ENCODE measurements at regions not wholly inside any gene's neighbourhood (a gene's known extent, or its start where the extent isn't known, plus 50 kb on each side); places are given as distances from the start of the nearest gene placed in this dataset.

DNA sequence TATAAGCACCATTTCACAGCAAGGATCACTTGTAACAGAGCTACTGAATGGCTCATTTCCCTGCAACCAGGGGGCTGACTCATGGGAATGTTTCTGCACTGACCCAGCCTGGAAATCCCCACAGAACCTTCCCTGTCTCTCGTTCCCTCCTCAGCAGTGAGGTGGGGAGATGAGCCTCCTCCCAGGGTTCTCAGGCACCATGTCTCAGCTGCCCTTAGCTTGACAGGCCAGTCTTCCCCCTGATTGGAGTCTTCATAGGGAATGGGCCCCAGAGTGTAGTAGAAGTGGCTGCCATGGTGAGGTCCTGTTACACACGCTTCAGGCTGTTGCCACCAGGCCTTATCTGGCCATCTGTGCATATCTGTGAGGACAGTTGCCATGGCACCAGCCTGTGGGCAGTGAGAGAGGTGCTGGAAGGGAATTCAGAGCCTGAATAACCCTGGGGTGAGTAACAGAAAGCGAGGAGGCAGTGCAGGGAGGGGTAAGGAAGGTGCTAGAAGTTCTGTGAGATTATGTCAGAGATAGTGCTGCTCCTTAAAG lies 324.4 kb downstream of the ENC1 start:
- DNase-seq (ENCODE audit: low spot score) = peak; percentile 26

DNA sequence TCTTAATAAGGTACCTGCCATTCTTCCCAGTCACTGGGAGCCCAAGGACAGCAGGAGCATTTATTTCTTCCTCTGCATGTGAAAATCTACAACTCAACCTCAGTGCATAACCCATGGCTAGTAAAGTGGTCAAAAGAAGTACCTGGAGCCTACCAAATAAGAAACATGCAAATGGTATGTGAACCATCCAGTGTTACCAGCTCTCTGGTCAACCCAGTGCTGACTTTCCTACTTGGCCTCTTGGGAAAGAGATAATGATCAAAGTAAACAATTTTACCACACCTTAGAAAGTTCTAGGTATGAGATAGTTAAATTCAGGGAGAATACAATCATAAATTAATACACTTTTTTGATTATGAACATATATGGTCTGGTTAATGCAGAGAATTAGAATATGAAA lies 325.6 kb downstream of the ENC1 start:
- no peak for DNase-seq (ENCODE audit: low spot score)

DNA sequence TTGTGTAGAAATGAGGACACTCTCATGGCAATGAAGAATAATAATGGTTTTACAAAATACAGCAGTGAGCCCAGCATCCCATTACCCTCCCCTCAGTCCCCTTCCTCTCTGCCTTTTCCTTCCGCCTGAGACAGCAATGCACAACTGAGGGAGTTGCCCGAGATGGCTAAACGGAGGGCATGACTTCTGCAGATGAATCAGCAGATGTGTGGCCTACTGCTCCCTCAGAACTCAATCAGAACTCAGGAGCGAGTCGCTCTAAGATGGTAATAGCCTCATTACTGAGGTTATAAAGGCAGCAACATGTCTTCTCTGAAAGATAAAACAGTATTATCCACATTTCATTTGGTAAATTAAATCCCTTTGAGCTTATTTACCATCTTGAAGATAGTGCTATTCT lies 326.6 kb downstream of the ENC1 start:
- no peak for DNase-seq (ENCODE audit: low spot score)

DNA sequence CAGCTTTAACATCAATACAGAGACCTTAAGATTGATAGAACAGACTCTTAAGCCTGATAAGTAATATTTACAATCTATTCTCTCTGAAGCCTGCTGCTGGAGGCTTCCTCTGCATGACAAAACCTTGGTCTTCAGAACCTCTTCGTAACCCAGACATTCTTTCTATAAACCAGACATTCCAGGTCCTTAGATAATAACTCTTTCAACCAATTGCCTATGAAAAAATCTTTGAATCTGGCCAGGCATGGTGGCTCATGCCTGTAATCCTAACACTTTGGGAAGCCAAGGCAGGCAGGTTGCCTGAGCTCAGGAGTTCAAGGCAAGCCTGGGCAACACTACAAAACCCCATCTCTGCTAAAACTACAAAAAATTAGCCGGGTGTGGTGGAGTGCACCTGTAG lies 327.8 kb downstream of the ENC1 start:
- DNase-seq (ENCODE audit: low spot score) = no peak

DNA sequence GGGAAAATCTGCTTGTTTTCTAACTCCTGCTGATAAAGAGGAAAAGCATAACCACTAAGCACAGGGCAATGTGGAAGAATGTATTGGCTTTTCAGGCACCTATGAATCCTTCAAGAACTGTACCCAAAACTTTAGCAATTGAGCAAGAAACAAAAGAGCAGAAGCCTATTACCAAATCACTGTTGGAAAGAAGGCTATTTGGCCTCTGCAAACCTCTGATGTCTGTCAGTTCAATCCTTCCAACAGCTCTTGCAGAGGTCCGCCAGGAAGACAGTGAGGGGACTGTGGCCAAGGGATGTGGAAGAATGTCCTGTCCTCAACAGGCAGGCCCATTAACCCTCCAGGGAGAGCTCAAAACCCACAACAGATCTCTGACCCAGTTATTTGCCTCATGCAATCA lies 328.6 kb downstream of the ENC1 start:
- DNase-seq (ENCODE audit: low spot score) = no peak

DNA sequence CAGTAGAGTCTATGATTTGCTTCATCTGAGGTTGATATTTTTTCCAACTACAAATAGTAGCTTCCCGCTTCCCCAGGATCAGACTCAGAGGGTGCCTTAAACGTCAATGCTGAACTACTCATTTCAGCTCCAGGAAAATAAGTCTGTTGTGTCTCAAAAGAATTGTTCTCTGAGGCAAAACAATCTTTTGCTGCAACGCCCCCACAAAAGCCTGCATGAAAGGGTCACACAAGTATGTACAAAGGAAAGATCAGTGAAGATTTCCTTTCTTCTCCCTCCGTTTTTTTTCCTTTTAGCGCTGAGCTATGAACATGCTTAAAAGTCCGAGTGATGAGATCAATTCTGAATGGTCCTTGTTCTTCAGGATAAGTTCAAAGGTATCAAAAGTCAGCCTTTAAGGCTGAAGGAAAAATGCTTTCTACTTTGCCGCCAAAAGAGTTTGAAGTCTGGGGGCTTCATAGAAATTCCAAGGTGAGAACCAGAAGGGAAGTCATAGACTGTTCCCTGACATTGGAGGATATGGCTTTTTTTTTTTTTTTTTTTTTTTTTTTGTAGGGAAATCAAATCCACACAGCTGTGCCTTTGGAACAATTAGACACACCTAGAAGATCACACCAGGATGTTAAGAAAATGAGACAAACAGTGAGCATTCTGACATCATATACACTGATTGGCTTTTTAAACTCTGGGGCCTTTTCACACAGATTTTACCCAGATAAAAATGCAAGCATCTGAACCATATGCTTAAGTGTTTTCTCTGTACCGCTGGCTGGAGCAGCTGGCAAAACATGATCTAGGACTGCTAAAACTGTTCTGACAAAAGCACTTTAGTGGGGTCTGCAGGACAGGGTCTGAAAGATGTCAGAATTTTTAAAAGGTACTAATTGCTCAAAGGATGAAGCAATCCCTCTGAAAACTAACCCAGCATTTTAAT lies 329.3 kb downstream of the ENC1 start:
- DNase-seq (ENCODE audit: low spot score) = no peak

DNA sequence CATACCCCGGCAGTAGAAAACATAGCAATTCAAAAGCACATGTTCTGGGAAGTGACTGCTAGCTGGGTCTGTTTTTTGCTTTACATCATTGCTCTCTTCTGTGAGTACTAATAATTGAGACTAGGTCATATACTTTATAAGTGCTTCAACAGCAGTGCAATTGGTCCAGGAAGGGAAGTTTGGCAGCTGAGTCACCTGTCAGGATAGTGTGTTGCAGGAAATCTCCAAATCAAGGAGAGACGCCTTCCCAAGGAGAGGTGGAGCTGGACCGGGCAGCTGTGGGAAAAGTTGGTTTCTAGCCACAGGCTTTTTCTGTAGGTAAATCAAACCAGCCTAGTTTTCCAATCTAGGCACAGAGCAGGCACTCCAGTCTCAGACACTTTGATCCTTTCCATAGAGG lies 330.1 kb downstream of the ENC1 start:
- DNase-seq (ENCODE audit: low spot score) = no peak

DNA sequence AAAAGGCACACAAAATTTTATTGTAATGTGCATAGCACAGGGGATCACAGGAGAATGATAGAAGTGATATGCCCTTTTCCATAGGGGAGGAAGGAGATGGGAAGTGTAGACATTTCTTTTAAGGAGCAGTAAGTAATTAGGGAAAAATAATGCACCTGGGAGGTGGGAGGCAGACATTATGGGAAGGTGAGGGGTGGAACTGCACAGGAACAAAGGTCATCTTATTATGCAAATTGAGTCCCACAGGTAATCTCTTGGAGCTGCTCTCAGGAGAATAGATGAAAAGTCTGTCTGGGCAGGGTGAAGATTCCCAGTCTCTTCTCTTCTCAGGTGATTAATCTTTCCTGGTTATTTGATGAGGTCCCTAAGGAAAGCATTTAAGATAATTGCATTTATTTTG lies 331.5 kb downstream of the ENC1 start:
- DNase-seq (ENCODE audit: low spot score) = no peak

DNA sequence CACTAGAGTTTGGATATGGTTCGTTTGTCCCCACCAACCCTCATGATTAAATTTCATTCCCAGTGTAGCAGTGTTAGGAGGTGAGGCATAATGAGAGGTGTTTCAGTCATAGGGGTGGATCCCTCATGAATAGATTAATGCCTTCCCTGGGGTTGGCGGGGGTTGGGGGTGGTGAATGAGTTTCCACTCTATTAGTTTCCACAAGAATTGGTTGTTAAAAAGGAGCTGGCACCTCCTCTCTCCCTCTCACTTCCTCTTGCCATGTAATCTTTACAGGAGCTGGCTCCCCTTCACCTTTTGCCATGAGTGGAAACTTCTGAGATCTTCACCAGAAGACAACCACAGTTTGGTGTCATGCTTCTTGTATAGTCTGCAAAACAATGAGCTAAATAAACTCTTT lies 333.7 kb downstream of the ENC1 start:
- no peak for DNase-seq (ENCODE audit: low spot score)

DNA sequence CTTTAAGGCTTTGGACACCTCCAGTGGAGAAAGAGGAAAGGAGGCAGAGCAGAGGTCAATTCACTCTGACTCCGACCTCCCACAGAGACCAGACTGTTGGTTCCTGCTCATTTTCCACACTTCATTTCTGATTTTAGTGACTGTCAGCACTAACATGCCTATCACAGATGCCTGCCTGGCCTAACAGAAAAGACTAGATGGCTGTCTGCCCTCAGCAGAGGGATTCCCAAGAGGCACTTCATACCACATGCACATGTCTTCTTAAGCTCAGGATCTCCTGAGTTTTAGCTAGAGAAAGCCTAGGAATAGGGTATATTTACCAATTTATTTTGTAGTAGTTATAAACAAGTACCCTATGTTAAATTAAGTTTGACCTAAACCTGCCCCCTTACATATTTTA lies 336.0 kb downstream of the ENC1 start:
- no peak for DNase-seq (ENCODE audit: low spot score)

DNA sequence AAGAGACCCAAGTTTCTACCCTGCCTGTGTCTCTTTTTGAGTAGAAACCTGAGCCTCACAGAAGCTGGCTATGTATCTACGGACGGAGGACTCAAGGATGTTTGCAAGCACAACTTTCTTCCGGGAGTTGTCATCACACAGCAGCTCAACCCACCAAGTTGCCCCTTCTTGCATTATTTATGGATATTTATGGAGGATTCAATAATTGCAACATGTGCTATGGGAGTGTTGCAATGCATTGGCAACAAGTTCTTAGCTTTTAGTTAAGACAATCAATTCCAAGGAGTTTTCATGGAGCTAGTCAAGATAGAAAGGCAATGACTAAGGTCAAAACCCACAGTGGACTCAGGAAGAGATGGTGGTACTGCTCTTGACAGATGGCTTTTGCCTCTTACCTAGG lies 336.9 kb downstream of the ENC1 start:
- DNase-seq (ENCODE audit: low spot score) = no peak

DNA sequence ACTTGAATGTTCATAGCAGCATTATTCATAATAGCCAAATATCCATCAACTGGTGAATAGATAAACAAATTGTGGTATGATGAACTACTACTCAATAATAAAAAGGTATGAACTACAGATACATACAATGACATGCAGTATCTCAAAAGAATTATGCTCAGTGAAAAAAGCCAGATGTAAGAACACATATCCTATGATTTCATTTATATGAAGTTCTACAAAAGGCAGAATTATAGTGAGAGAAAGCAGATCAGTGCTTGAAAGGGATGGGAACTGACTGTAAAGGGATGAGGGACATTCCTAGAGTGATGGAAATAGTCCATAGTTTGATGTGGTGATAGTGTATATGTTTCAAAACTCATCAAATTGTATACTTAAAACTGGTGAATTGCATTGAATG lies 339.0 kb downstream of the ENC1 start:
- no peak for DNase-seq (ENCODE audit: low spot score)

DNA sequence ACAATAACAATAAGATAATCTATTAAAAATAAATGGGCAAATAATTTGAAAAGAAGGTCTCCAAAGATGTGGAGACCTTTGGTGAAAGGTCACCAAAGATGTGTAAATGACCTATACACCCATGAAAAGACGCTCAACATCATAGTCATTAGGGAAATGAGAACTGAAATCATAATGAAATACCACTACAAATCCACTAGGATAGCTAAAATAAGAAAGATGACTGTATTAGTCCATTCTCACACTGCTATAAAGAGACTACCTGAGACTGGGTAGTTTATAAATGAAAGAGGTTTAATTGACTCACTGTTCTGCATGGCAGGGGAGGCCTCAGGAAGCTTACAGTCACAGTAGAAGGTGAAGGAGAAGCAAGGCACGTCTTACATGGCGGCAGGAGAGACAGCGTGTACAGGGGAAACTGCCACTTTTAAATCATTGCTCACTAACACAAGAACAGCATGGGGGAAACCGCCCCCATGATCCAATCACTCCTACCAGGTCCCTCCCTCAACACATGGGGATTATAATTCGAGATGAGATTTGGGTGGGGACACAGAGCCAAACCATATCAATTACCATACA lies 339.6 kb downstream of the ENC1 start:
- DNase-seq (ENCODE audit: low spot score) = no peak

DNA sequence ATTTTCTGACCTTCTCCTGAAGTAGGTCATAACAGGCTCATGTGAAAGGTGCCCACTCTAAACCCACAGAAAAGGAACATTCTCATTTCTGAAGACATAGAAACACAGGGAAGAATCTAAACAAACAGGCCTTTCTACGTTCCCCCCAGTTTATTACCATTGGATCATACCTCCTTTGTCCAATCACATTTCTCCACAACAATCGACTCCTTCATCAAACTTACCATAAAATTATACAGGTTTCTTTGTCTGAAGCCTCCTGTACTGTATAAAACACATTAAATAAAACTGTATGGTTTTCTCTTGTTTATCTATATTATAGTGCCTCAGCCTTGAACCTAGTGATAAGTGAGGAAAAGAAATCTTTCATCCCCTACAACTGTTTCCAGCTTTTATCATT lies 340.7 kb downstream of the ENC1 start:
- DNase-seq (ENCODE audit: low spot score) = no peak

DNA sequence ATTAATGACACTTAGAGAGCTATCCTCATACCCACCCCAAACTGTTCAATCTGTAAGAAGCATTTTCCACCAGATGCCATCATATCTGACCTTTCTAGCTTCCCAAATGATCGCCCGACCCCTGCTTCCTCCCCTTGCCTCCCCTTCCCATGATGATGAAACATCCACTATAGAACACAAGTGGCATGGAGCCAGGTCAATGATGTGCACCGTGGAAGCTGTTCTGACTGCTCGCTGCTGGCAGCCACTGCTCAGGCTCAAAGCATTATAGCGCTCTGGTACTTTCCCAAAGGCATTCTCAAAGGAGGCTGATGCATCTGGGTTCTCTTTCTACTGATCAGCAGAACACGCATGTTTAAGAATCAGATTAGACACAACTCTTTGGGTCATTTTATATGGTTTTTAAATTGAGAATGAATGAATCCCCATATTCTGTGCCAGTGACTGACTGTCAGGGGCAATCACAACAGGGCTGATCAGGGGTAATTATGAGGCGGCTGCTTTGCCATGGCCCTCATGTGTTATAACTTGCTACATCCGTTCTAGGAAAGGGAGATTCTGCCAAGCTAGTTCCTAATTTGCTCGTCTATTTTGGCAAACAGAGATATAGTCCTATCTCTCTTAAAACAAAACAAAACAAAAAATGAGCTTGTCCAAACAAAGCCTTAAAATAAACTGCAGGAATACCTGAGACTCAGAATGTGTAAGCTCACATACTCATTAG lies 343.7 kb downstream of the ENC1 start:
- DNase-seq (ENCODE audit: low spot score) = no peak

DNA sequence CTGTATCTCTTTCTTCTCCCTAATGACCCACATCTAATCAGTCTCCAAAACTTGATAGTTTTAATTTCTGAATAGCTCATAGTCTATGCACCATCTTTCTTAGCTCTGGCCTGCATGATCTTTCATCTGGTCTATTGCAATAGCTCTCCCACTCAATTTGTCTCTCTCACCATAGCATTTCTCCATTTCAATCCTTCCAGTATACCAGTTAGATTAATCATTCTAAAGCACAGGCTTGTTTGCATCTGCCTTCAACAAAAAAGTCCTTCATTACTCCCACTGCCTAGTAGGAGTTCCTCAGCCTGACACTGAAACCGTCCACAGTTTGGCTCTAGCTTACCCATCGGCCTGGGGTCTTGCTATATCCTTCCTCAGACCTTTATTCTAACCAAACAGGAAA lies 344.9 kb downstream of the ENC1 start:
- DNase-seq (ENCODE audit: low spot score) = no peak

DNA sequence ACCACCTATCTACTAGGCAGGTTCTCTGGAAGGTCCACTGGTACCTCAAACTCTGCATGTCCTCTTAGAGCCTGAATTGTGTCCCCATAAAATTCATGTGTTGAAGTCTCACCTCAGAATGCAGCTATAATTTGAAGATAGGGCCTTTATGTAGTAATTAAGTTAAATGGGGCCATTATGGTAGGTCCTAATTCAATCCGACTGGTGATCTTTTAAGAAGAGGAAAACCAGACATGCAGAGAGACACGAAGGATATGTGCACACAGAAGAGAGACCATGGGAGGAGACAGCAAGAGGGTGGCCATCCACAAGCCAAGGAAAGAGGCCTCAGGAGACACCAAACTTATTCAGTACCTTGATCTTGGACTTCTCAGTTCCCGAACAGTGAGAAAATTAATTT lies 345.4 kb downstream of the ENC1 start:
- DNase-seq (ENCODE audit: low spot score) = no peak

DNA sequence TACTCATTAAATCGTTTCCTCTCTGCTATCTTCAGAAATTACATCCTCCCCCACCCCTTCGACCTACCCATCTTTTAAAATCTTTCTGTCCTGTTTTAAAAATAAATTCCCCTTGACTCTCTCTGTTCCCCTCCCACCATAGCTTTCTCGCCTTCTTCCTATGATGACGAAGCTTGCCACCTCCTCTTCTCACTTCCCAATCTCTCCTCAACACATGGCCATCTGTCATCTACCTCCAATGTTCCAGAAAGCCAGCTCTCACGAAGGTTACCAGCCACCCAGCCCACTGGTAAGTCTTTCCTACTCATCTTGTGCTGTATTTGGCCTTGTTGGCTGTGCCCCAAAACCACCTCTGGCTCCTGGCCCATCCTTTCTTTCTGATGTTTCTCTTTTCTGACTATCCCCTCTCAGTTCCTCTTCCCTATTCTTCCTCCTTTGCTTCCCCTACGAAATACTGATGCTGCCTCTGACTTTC lies 346.3 kb downstream of the ENC1 start:
- DNase-seq (ENCODE audit: low spot score) = no peak

DNA sequence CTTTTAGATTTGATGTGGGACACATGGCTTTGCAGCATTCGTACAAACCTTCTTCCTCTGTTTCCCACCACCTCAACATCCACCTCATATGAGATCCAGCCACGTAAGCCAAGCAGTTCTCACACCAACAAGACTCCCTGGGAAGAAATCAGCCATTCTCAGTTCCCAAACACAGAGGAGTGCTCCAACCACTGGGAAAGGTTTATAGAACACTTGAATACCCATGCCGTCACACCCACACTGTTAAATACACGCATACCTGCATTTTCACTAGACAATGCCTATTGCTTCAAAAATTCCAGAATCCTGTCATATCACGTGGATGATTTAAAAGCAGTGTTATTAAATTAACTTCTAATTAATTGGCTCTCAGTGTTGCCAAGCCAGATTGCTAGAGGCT lies 347.3 kb downstream of the ENC1 start:
- DNase-seq (ENCODE audit: low spot score) = no peak

DNA sequence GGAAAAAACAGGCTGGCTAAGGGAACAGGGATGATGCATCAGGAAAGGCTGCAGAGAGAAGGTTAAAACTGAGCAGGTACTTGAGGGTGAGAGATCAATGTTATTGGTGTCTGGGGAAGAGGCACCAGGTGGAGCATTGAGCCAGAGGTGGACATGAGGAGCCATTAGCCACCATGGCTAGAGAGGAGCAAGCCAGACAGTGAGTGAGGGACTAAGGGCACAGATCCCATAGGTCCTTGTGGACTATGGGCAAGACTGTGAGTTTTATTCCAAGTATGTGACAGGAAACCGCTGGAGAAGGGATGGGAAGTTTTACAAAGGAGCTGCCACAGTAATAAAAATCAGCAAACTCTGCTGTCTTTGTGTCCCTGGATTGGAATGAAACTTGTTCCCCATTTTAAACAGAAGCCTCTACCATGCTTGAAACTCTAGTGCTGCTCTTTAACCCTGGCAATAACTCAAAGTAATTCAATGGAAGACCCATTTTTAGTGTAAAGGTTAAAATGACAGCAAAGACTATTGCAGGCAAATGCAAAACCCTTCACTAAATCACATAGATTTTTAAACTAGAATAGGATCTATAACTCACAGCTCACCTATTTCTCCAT lies 349.8 kb downstream of the ENC1 start:
- no peak for DNase-seq (ENCODE audit: low spot score)

DNA sequence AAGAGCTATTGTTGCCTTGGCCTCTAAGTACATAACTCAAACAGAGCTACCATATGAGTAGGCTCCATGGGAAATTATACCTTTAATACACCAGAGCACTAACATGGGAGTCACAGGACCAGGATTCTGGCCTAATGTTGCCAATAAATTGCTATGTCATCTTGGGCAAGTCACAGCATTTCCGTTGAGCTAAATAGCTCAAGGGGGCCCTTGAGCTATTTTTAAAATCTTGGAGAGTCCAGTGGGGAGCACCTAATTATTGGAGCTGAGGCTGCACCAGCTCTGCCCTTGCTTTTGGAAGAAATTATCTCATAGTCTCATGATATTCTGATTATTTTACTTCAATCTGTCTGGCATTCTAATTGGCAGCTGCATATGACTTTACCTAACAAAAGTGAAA lies 350.8 kb downstream of the ENC1 start:
- DNase-seq (ENCODE audit: low spot score) = no peak

DNA sequence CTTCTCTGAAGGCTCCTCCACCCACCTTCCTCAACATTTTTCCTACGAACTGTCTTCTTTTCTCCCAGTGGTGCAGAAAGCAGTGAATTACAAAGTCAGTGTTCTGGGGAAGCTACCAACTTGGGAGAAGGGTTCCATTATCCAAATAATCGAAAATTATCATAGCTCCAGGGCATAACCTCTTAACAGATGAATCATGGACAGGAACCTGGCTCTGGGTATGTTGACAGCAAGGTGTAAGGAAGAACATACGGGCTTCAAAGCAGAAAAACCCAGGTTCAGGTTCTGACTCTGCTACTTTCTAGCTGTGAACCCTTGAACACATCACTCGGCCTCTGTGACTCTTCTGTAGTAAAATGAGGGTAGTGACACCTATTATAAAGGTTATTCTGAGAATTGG lies 351.3 kb downstream of the ENC1 start:
- DNase-seq (ENCODE audit: low spot score) = no peak
